ENCODE measurements at regions not wholly inside any gene's neighbourhood (a gene's known extent, or its start where the extent isn't known, plus 50 kb on each side); places are given as distances from the start of the nearest gene placed in this dataset.

DNA sequence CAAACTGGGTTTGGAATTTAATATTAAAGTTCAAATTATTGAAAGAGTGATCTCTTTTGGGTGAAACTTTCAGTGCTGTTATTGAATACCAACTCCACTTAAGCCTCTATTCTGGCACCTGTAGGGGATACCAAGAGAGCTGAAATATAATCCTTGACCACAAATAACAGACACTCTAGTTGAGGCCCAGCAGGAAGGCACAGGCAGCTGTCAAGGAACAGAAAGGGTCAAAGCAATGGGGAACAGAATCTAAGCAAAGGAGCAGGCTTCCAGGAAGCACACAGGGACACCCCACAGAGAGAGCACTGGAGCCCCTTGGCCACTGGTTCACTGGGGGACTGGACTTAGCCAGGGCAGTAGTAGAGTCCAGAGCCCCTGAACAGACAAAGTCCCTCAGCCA lies 120.9 kb upstream of the SFSWAP start:
- TF ChIP-seq, protein P1, sequence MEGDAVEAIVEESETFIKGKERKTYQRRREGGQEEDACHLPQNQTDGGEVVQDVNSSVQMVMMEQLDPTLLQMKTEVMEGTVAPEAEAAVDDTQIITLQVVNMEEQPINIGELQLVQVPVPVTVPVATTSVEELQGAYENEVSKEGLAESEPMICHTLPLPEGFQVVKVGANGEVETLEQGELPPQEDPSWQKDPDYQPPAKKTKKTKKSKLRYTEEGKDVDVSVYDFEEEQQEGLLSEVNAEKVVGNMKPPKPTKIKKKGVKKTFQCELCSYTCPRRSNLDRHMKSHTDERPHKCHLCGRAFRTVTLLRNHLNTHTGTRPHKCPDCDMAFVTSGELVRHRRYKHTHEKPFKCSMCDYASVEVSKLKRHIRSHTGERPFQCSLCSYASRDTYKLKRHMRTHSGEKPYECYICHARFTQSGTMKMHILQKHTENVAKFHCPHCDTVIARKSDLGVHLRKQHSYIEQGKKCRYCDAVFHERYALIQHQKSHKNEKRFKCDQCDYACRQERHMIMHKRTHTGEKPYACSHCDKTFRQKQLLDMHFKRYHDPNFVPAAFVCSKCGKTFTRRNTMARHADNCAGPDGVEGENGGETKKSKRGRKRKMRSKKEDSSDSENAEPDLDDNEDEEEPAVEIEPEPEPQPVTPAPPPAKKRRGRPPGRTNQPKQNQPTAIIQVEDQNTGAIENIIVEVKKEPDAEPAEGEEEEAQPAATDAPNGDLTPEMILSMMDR (IDR thresholded peaks at IDR 0.05; ENCODE audit: low read depth, low read length), result no peak
- TF ChIP-seq POLR2A (IDR thresholded peaks at IDR 0.05; ENCODE audit: extremely low read depth, insufficient read length), result no peak

All from NB4 (cell line).